MV-4-11 (cell line): ENCODE measurements at regions not wholly inside any gene's neighbourhood (a gene's known extent, or its start where the extent isn't known, plus 50 kb on each side); places are given as distances from the start of the nearest gene placed in this dataset.
"Not testable (repeated sequence)": the region's sequence is repeated elsewhere in the genome, so short reads cannot be mapped to it uniquely, and the experiment has no call there.

Experiments used
- DNase-seq: peaks from one replicate; lab custom pipeline; 2025; lab: John Stamatoyannopoulos, UW

DNA sequence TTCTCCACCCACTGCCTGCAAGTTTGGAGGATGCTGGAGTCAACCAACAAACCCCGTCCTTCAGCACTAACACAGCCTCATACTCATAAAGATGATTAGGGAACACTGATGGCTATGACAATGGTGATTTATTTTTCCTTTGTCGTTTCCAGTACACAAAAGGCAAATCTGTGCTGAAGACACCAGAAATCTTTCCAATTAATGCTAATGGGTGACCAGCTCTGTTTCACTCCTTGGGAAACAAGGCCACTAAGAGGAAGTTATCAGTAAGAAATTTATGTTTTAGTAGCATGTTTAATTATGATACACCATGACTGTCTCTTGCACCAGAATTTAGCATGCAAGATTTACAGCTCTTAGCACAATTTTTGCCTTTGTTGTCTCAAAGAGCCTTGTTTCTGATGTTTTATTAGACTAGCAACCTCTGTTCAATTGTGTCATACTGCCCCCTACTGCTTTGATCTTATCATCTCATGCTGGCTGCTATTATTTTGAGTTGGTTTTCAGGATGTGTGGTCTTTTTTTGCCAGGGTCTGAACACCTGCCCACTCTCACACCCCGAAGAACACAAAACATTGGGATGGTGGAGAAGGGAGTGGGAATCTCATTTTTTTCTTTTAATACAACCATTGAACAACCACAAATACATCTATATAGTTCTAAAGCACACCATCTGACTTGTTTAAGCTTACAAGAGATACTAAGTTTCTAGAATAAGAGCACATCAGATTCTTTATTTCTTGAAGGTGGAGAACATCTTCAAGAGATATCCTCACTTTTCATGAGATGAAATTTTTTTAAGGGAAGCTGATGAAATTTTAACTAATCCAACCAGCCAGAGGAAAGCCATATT is 160.9 kb downstream of the SPTSSA start:
- DNase-seq: no peak

DNA sequence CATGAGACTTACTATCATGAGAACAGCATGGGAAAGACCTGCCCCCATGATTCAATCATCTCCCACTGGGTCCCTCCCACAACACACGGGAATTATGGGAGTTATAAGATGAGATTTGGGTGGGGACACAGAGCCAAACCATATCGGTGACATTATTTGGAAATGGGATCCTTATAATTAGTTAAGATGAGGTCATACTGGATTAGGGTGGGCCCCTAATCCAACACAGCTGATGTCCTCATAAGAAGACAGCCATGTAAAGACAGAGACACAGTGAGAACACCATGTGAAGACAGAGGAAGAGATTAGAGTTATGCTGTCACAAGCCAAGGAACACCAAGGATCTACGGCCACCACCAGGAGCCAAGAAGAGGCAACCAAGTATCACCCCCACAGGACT is 161.7 kb downstream of the SPTSSA start:
- DNase-seq: no peak

DNA sequence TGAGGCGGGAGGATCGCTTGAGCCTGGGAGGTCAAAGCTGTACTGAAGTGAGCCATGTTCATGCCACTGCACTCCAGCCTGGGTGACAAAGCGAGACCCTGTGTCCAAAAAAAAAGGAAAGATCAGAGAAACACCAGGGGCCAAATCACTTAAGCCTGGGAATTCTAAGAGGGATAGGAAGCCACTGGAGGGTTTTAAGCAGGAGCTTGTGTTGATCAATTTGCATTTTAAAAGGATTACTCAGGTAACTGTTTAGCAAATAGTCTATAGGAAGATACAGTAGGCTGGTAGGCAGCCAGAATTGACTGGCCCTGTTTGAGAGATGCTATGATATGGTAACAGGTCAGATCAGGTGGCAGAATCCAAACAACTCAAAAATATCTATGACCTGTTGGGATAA is 162.7 kb downstream of the SPTSSA start:
- no peak for DNase-seq

DNA sequence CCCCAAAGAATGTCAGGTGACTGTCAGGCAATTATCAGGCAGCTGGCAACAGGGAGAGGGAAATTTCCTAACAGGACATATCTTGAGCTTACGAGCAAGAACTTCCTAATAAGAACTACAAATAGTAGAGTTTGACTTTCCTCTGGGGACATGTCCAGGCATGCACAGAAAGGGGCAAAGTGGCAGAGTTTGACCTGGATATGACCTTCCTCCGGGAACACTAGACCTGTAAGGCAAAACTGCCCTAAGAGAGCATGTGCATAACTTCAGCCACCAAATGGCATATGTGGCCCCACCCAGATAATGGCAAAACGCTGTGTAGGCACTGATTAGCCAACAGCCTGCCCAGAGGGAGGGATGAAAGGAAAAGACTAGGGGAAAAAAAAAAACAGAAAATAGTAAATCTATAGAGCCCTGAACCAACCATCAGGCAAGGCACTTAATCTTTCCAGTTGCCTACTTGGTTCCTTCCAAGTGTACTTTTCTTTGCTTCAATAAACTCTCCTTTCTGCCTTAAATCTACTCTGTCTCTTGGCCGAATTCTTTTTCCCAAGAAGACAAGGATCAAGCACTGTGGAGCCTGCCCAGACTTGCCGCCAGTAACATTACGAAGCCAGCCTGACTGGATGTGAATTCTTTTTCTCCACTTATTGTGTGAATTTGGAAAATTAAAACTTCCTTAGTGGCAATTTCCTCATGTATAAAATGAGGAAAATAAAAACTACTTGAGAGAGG is 164.1 kb downstream of the SPTSSA start:
- no peak for DNase-seq

DNA sequence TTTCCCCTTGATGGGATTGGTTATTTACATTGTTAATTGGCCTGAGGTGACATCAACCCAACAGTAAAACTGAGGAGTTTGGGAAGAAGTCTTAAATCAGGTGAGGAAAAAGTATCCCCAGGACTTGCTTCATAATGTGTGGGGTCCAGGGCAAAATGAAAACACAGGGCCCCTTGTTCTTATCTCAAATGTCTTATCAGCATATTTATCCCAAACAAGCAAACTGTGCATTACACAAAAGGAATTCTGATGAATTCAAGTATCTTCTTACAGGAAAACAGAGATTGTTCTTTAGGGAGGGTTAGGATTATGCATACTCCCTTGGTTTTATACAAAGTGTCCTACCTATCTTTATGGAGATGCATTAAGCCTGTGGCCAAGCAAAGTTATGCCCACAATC is 178.4 kb downstream of the SPTSSA start:
- DNase-seq: no peak

- no peak for DNase-seq
These were observed 184.8 kb downstream of the SPTSSA start for GRCh38 chr14:34277191-34277590.

- no peak for DNase-seq
These were observed 186.5 kb downstream of the SPTSSA start for GRCh38 chr14:34275530-34275929.

GRCh38 chr14:34275078-34275477 is 187.0 kb downstream of the SPTSSA start:
- DNase-seq: no peak

DNA sequence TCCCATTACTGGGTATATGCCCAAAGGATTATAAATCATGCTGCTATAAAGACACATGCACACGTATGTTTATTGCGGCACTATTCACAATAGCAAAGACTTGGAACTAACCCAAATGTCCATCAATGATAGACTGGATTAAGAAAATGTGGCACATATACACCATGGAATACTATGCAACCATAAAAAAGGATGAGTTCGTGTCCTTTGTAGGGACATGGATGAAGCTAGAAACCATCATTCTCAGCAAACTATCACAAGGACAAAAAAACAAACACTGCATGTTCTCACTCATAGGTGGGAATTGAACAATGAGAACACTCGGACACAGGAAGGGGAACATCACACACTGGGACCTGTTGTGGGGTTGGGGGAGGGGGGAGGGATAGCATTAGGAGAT is 188.3 kb downstream of the SPTSSA start:
- not testable (repeated sequence) for DNase-seq

GRCh38 chr14:34270361-34270760 is 191.7 kb downstream of the SPTSSA start:
- DNase-seq: no peak

GRCh38 chr14:34266344-34266743 is 195.7 kb downstream of the SPTSSA start:
- DNase-seq: no peak

DNA sequence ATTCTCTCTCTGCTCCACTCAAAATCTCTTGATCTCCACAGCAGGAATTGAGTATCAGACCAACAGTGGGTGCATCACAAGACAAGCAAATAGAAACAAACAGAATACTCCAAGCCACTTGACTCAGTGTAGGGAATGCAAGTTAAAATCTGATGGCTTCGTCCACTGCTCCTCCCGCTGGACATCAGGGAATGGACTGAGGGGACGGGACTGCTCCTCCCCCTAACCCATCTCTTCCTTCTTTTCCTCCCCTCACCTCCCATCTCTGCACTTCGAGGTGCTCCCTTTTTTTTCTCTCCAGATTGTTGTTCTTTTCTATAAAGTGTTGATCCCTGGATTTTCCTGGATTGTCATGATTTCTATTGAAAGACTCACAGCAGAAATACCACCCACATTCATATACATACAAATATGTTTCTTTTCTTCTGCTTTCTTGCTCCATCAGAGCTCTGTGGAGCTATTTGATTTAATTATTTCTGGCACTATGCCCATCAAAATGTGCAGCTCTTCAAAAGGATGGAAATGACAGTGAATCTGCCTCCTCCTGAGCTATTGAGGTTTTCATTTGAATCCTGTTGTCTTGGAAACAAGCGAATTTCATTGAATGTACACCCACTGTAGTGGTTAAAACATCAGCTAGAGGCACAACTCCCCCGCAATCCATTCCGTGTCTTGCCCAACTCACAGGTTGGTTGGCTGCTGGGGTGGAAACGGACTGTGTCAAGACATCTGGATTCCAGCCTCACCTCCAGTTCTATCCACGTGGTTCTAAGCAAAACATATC is 199.7 kb downstream of the SPTSSA start:
- DNase-seq: no peak

- DNase-seq: no peak
These were observed 202.0 kb downstream of the SPTSSA start for GRCh38 chr14:34259996-34260395.

- DNase-seq: no peak
These were observed 203.7 kb downstream of the SPTSSA start for GRCh38 chr14:34258318-34258717.

DNA sequence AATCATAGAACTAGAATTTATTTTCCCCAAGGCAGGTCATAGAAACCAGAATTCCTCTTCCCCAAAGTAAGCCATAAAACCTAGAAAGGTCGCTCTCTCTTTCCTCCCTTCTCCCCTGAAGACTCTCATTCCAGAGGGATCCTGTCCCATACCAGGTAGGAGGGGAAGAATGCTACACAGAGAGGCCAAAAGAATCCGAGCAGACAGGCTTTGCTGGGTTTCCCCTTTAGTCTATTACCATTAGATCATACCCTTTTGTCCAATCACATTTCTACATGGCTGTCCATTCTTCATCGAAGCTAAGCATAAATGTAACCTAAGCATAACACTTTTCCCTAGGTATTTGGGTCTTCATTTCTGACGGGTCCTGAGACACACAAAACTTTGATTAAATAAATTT is 204.5 kb downstream of the SPTSSA start:
- no peak for DNase-seq

DNA sequence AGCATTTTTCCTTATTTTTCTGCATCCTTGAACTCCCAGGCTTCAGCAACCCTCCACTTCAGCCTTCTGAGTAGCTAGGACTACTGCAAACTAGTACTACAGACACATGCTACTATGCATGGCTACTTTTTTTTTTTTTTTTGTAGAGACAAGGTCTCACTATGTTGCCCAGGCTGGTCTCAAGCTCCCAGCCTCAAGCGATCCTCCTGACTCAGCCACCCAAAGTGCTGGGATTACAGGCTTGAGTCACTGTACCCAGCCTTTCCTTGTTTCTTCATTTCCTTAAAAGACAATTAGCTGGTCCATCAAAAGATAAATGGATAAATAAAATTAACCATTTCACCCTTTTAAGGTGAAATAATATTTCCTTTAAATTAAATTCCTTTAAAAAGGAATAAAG is 205.8 kb downstream of the SPTSSA start:
- no peak for DNase-seq

DNA sequence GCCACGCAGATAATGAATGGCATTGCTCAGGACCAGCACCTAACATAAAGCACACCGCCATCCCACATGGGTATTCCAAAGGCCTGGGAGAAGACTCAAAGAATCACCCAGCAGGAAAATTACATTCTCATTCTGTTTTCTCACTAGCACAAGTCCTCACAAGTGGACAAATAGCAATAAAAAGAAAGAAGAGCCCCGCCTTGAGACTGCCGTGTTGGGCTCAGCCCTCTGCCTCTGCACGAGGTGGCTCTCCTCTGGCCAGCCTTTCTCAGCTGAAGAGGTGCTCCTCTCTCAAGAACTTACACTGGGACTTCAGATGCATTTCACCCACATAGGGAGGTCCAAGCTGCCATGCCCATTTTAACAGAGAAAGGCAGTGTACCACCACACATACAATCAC is 207.5 kb downstream of the SPTSSA start:
- DNase-seq: no peak

DNA sequence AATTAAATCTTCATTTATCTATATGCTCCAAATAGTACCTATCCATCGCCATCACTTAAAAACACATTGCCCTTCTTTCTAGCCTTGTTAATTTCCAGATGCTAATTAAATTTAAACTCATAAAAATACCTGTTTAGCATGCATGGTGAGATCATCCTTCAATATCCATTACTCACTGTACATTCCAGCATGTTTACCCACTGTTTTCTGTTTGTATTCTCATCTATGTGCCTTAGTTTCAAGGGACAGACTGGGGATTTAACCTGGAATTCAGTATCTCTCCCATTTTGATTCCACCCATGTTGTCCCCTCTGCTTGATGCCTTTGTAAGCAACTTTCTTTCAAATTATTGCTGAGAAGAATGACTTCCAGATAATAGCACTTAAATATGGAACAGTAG is 208.0 kb downstream of the SPTSSA start:
- no peak for DNase-seq

DNA sequence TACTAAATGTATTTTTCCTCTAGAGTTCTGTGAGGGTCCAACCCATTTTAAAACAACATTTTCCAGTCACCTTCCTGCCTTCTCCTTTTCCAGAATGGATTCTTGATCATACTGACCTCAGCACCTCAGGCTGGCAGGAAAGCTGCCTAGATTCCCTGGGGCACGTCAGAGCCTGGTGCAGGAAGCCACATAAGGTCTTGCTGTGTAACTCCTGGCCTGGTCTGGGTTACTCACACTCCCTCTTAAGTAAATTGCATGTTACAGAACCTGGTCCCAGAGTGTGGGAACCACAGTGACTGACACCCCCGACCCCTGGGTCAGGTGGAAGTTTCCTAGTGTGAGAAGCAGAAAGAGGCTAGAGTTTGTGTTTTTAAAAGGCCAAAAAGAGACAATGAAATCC is 209.8 kb downstream of the SPTSSA start:
- DNase-seq: no peak

- no peak for DNase-seq
These were observed 210.4 kb downstream of the SPTSSA start for GRCh38 chr14:34251662-34252061.

- DNase-seq: no peak
These were observed 211.1 kb downstream of the SPTSSA start for GRCh38 chr14:34250959-34251358.

DNA sequence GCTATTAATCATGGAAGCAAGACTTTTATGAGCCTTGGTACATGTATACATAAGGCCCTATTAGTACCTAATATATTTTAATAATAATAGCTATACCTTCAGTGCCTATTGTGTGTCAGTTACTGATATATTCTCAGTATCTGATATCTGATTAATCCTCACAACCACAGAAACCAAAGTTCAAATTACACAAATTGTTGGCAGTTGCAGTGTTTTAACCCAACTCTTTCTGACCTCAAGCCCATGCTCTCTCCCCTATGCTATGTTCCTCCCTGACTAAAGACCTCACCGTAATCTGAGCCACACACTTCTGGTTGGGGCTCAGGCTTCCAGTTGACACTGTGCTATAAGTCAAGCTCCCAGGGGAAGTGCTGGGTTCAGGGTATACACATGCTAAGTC is 214.4 kb downstream of the SPTSSA start:
- DNase-seq: no peak

DNA sequence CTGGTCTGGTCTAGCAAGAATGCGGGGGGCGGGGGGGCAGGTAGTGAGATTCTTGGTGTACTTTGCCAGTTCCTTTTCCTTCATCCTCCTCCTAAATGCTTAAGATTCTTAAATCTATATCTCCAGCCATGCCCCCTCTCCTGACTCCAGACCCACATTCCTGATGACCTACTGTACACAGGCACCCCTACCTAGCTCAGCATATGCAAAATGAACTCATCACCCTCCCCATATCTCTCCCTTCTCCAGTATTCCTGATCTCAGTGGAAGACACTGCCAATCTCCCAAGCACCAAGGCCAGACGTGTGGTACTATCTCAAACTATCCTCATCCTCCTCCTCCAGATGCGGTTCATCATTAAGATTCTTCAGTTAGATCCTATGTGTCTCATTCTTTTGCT is 215.8 kb downstream of the SPTSSA start:
- no peak for DNase-seq
